Hepatocyte (in vitro differentiated cells): ENCODE measurements at regions not wholly inside any gene's neighbourhood (a gene's known extent, or its start where the extent isn't known, plus 50 kb on each side); places are given as distances from the start of the nearest gene placed in this dataset.

Source experiments
- CTCF ChIP-seq: fragments of 200-600 bp; sonication (generic); IDR thresholded peaks from 2 replicates; pipeline ENCODE4 v1.5.1; 2016; ENCODE audit warnings: antibody characterized with exemption, mild to moderate bottlenecking; ENCODE audit not compliant: poor library complexity
- EZH2 ChIP-seq: fragments of 200-600 bp; sonication (generic); IDR thresholded peaks from 2 replicates; pipeline ENCODE4 v1.6.1; 2016; ENCODE audit warnings: antibody characterized with exemption, mild to moderate bottlenecking, borderline replicate concordance
- EZH2phosphoT487 ChIP-seq: fragments of 200-600 bp; sonication (generic); IDR thresholded peaks from one replicate; pipeline ENCODE4 v1.6.1; 2018; ENCODE audit warnings: antibody characterized with exemption, mild to moderate bottlenecking, low read depth, moderate library complexity; ENCODE audit not compliant: unreplicated experiment, severe bottlenecking

- TF ChIP-seq CTCF (no peak), EZH2 (no peak), EZH2phosphoT487 (no peak)
These were observed 200.9 kb downstream of the ICE1 start for GRCh38 chr5:5623397-5623796.
